ENCODE measurements at regions not wholly inside any gene's neighbourhood (a gene's known extent, or its start where the extent isn't known, plus 50 kb on each side); places are given as distances from the start of the nearest gene placed in this dataset.

DNA sequence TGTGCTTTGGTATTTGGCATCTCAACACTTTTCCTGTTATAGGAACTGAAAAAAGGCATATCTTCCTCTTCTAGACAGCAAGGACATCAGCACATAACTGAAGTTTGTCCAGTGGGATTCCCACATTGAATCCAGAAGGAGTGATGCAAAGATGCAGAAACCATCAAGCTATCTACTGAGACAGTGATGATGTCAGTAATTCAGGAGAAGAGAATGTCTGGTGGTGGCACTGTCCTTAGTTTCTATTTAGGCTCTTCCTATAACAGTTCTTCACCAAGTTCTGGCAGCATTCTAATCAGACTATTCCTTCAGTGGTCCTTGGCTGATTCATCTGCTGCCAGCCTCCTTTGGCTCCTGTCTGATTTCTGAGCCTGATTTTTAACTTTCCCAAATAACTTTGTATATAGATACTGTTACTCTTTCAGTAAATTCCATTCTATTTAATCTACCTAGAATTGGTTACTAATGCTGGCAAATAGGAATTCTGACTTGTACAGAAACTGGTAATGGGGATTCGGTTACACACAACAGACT is 56.6 kb upstream of the AGPS start:
- no peak for DNase-seq (ENCODE audit: low spot score)
- in situ Hi-C loops (cut with MboI; ENCODE audit: low sequenced_read_pairs, unreplicated experiment), result loop anchor here (10.0 to 25.0 kb wide), 3 partner anchors 79 to 389 kb away; a partner anchor contains a TSS
- TF ChIP-seq, protein P1, sequence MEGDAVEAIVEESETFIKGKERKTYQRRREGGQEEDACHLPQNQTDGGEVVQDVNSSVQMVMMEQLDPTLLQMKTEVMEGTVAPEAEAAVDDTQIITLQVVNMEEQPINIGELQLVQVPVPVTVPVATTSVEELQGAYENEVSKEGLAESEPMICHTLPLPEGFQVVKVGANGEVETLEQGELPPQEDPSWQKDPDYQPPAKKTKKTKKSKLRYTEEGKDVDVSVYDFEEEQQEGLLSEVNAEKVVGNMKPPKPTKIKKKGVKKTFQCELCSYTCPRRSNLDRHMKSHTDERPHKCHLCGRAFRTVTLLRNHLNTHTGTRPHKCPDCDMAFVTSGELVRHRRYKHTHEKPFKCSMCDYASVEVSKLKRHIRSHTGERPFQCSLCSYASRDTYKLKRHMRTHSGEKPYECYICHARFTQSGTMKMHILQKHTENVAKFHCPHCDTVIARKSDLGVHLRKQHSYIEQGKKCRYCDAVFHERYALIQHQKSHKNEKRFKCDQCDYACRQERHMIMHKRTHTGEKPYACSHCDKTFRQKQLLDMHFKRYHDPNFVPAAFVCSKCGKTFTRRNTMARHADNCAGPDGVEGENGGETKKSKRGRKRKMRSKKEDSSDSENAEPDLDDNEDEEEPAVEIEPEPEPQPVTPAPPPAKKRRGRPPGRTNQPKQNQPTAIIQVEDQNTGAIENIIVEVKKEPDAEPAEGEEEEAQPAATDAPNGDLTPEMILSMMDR (IDR thresholded peaks at IDR 0.05; ENCODE audit: borderline replicate concordance, control extremely low read depth, extremely low read depth, insufficient read depth, missing control alignments), result no peak

DNA sequence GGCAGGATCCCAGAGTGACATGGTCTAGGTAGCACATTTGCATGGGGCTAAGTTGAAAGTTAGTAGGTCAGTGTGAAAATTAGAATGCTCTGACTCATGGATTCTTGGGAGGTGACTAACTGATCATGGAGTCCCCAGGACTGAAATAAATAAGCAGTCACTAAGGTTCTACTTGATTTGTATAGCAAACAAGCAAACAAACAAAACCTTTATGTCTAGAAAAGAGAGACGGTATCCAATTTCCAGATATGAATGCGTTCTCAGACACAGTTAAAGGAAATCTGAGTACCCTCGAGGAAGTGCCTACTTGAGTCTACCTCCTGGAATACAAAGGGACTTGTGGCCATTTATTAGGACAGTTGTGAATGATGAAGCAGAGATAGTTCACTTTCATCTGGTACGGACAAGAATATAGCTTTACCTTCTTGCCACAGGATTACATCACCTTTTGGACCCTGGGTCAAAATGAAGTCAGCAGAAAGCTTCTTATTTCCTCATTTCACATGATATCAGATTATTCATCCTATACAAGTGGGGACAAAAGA is 54.3 kb upstream of the AGPS start:
- TF ChIP-seq, protein P1 (IDR thresholded peaks at IDR 0.05; ENCODE audit: borderline replicate concordance, control extremely low read depth, extremely low read depth, insufficient read depth, missing control alignments), result no peak
- in situ Hi-C loops (cut with MboI; ENCODE audit: low sequenced_read_pairs, unreplicated experiment), result loop anchor here (10.0 to 25.0 kb wide), 3 partner anchors 77 to 387 kb away; a partner anchor contains a TSS
- no peak for DNase-seq (ENCODE audit: low spot score)

DNA sequence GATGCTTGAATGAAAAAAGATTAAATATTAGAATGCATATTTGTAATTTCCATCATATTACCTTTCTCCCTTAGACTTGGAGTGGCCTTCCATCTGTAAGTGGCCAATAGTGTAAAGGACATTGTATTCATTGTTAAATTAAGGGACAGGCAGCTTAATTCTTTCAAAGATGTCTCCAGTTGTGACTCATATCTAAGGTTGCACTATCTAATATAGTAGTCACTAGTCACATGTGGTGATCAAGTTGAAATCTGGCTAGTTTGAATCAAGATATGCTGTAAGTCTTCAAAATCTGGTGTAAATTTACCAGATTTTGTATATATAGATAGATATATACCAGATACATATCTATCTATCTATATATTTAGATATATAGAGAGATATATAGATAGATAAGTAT is 52.4 kb upstream of the AGPS start:
- no peak for DNase-seq (ENCODE audit: low spot score)
- in situ Hi-C loops (cut with MboI; ENCODE audit: low sequenced_read_pairs, unreplicated experiment), result loop anchor here (25.0 kb wide), 1 partner anchor 272 kb away; a partner anchor contains a TSS
- TF ChIP-seq, protein P1 (IDR thresholded peaks at IDR 0.05; ENCODE audit: borderline replicate concordance, control extremely low read depth, extremely low read depth, insufficient read depth, missing control alignments), result no peak

DNA sequence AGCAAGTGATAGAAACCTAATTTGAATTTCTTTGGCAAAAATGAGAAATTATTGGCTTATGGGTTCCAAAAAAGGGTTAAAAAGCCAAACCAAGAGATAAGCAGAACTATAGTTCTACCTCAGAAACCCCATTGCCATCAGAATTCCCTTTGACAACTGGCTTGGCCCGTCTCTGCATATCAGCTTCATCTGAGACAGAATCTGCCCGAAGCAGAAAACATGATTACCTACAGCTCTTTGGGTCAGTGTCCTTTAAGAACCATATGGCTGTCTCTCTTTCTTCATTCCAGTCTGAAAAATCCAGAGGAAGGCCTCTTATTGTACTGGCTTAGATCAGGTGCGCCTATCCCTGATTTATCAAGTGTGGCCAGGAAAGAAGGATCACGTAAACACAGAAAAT is 49.8 kb upstream of the AGPS start:
- in situ Hi-C loops (cut with MboI; ENCODE audit: low sequenced_read_pairs, unreplicated experiment), result loop anchor here (25.0 kb wide), 1 partner anchor 270 kb away; a partner anchor contains a TSS
- DNase-seq (ENCODE audit: low spot score), result no peak
- TF ChIP-seq, protein P1 (IDR thresholded peaks at IDR 0.05; ENCODE audit: borderline replicate concordance, control extremely low read depth, extremely low read depth, insufficient read depth, missing control alignments), result no peak
